Dedifferentiated amniotic fluid mesenchymal stem cell (primary cell): ENCODE measurements at regions not wholly inside any gene's neighbourhood (a gene's known extent, or its start where the extent isn't known, plus 50 kb on each side); places are given as distances from the start of the nearest gene placed in this dataset.
A peak's percentile ranks its signal among the peaks of the same experiment; 100 is the strongest.

Experiments used
- DNase-seq: peaks from one replicate; pipeline ENCODE4 v3.0.0-alpha.2; 2016; ENCODE audit errors: extremely low spot score

DNA sequence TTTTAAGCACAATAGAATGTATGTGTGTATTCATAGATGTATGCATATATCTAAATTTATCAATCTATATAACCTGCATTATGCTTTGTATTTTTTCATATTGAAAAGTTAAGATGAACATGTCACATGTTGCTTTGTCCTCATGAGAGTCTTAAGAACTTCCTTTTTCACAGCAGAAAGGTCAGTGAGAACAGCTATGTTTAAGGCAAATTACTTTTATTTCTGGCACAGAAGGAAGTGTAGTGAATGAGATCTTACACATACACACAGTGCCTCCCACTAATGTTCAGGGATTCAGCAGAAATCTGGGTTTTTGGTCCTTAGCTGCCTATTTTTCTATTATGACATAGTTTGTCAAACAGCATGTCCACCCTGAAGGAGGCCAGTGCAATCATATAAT lies 134.8 kb downstream of the TMEM26 start:
- DNase-seq = no peak

DNA sequence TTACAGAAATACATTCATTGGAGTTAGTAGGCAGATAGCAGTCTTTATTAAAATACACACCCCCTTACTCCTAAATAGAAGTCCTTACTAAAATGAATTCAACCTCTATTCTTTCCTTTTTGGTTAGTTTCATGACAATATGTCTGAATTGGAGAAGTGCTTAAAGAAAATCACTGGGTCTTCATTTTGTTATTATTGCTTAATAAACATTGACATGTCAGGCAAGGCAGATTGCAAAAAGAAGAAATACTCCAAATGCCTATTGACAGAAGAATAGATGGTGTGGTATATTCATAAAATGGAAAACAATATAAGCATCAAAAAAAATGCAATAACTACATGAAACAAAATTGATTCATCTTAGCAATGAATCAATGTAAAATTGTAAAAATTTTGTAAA lies 135.5 kb downstream of the TMEM26 start:
- DNase-seq = no peak

DNA sequence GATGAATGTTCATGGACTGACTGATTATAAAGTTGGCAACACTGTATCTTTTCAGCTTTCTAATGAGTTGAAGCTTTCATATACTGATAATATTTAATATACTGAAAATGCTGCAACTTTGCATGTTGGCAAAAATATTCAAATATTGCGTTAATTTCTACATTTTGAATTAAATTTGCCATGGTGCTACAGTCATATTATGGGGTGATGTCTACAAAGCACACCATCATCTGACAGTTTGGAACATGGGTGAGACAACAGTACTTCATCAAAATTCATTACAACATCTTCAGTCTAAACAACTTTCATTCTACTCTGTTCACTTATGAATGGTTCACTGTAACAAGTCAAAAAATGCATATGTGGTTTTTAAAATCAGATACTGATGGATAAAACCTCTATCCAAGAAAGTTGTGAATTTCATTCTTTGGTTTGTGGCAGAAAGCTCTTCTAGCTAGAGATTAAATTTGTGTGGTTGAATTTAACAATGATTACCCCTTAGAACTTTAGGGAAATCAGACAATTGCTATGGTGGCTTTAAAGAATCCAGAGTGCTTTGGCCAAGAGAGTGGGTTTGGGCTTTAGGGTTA lies 136.4 kb downstream of the TMEM26 start:
- no peak for DNase-seq

DNA sequence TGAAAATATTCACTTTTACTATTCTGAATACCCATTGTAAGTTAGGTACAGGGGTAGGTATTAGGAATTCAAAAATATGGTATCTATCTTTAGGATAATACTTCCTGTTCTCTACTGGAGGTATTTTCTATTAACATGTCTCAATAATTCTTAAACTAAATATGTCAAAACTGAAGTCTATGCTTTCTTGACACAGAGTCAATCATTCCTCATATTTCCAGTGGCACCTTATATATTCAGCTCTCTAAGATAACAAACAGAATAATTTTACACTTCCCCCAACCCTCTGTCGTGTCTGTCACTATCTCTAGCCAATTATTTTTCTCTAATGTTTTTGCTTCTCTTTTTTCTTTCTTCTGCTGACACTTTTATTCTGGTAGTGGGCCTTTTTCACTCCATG lies 138.9 kb downstream of the TMEM26 start:
- DNase-seq = no peak

DNA sequence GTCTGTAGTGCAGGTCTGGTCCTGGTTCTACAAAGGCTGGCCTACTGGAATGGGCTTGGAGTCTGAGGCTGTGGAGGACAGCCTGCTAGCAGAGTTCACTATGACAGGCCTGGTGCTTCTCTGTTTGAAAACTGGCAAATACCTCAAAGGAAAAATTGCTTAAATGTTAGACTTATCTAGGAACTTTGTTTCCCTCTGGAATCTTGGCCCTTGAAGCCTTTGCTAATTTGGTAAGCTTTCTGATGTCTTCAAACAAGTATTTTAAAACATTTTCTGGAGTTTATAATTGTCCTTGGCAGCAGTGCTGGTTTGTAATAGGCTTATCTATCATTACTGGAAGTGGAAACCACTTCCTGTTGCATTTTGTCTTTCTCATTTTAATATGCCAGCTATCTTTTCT lies 139.7 kb downstream of the TMEM26 start:
- no peak for DNase-seq

DNA sequence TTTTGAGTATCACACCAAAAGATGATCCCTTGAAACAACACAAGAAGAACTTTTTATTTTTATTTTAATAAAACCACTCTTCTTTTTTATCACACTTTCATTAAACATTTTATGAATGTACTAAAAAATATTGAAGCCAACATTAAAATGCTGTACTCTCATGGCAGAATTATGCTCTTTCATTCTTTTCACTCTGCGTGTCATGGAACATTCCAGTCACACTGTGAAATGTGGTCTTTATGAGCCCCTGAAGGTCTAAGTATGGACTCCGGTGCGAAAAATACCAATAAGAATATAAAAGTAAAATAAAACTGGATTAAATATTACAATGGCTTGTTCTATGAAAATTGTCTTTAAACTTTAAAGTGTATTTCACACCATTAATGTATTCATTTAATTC lies 148.4 kb downstream of the TMEM26 start:
- peak; percentile 50 for DNase-seq

DNA sequence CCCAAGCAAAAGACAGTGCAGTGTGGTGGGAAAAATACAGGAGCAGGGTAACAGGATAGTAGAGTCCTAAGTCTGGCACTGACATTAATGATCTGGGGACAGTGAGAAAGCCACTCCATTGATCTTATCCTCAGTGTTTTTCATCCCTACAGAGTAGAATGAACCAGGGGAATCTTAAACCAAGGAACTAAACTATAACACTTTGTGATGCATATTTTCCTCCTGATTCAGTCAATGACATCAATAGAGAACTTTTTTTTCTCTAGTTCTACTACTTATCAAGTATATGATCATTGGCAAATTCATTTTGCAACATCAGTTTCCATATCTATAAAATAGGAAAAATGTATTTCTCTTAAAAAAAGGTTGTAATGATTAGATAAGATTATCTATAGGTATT lies 151.1 kb downstream of the TMEM26 start:
- DNase-seq = peak; percentile 62

DNA sequence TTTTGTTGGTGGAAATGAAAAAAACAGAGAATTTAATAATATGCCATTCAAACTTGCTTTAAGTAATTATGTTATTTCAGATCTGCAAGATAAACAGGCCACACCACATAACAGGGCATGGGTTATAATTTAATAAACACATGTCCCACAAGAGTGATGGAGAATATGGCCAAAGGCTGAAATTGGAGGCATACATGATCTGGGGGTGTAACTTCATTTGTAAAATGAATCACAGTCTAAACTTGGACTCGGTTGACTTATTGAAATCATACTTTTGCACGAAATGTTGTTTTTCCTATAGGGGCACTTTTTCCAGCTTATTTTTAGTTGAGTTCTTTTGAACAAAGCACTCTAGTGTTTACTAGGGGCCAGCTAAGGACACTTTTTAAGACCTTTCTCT lies 151.6 kb downstream of the TMEM26 start:
- DNase-seq = peak; percentile 80

DNA sequence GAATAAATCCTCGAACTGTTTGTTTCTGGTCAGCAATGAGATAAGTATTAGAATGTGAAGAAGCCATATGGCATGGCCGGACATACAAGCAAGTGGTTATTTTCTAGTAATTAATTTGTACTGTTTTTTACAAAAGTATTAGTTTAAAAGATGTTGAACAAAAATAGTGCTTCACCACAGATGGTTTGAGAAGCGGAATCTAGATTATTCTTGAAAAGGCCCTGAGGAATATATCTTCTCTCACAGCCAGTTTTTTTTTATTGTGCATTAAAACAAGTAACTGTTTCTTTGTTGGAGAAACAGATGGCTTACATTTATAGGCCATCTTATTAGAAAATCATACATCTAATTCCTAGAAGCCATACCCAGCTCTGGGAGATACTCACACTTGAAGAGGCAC lies 153.3 kb downstream of the TMEM26 start:
- DNase-seq = no peak

DNA sequence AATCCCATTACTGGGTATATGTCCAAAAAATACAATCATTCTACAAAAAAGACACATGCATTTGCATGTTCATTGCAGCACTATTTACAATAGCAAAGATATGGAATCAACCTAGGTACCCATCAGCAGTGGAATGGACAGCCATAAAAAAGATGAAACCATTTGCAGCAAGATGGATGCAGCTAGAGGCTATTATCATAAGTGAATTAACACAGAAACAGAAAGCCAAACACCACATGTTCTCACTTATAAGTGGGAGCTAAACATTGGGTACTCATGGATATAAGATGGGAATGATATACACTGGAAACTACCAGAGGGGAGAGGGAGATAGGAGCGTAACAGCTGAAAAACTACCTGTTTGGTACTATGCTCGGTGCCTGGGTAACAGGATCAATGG lies 154.0 kb downstream of the TMEM26 start:
- no peak for DNase-seq

DNA sequence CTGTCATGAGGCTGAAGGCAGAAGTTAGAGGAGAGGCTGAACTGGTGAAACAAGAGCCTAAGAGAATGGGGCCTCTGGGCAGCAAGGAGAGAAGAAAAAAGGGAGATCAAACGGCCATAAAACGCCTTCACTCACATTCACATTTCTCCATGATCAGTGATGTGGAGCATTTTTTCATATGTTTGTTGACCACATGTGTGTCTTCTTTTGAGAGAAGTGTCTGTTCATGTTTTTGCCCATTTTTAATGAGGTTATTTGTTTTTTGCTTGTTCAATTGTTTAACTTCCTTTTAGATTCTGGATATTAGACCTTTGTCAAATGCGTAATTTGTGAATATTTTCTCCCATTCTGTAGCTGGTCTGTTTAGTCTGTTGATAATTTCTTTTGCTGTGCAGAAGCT lies 155.0 kb downstream of the TMEM26 start:
- no peak for DNase-seq

DNA sequence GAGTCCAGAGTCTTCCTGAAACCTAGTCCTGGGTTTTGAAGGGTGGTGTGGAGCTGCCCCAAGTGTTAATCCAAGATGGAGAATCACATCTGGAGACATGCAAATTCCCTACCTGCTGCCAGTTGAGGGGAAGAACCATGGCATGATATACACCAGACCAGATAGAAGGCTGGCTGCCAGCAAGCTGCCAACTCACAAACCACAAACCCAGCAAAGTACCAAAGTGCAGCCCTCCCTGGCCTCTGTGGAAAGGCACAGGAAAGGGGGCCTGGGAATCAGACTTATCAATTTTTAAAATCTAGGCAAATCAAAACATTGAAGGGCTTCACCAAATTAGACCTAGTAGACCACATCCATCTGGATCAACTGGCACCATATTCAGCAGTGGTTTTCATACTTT lies 157.0 kb downstream of the TMEM26 start:
- no peak for DNase-seq

DNA sequence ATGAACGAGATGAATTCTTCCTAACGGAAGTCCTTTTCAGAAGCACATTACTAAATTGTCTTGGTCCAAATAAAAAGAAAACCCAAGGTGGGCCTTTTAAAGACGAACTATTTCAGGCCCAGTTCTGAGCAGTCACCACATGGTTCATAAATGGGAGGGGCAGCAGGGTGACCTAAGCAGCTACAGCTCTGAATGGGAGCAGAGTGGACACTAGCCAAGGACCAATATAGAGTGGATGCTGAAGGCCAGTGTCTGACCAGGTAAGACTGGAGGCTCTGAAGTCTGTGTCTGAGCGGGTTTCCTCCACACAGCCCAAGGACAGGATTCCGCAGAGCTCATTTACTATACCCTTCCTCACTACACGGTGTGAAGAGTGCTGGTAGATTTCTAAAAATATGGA lies 159.1 kb downstream of the TMEM26 start:
- DNase-seq = no peak

DNA sequence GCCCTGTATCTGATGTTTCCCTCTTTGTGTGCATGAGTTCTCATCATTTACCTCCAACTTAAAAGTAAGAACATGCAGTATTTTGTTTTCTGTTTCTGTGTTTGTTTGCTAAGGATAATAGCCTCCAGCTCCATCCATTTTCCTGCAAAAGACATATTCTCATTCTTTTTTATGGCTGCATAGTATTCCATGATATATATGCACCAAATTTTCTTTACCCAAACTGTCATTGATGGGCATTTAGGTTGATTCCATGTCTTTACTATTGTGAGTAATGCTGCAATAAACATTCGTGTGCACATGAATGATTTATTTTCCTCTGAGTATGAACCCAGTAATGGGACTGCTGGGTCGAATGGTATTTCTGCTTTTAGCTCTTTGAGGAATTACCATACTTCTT lies 163.4 kb downstream of the TMEM26 start:
- DNase-seq = no peak

DNA sequence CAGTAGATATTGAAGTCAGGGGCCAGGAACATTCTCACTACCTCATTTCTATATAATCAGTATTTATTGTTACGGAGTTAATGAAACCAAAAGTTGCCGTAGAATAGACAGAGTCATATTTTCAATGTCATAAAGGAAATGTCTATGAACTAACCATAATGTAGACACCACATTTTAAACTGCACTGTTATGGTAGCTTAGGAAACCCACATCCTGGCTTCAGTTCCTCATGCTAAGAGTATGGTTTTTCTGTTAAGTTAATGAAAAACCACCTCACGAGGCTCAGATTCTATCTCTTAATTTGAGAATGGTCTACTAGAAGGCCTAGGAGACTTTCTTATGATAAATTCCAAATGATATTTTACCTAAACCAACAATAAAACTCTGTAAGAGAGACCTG lies 166.5 kb downstream of the TMEM26 start:
- no peak for DNase-seq

DNA sequence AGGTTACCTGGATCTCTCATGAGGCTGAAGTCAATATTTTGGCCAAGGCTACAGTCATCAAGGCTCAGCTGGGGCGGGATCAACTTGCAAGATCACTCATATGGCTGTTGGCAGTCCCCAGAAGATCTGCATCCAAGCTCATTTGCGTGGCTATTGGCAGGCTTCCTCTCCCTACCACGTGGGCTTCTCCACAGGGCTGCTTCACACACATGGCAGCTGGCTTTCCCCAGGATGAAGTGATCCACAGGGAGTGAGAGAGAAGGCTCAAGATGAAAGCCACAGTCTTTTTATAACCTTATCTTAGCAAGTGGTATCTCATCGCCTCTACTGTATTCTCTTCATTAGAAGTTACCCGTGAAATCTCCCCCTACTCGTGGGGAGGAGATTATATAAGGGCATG lies 167.4 kb downstream of the TMEM26 start:
- no peak for DNase-seq

DNA sequence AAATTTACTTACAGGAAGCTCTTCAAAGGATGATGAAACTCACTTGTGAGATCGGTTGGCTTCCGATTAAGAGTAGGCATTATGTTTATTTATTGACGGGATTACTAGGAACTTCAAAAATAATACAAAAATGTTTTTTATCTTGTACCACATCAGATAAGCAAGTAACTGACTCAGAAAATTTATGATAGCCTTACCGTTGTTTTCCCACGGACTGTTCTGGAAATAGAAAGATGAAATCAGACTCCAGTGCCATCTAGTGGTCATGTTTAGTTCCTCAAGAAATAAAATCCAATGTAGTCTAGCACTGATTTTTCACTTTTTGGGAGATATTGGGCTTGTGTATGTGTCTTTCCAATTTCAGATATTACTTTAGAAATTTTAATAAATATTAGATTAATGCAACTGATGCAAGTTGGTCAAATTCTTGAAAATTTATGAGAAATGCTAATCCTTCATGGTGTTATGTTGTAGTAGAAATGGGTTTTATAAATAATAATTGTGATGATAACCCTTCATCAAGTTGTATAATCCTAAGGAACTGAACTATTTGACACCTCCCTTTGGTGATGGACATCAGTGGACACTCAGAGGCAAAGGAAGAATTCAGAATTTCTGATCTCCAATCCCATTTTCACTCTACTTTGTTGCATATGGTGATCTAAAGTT lies 168.8 kb downstream of the TMEM26 start:
- DNase-seq = peak; percentile 77

DNA sequence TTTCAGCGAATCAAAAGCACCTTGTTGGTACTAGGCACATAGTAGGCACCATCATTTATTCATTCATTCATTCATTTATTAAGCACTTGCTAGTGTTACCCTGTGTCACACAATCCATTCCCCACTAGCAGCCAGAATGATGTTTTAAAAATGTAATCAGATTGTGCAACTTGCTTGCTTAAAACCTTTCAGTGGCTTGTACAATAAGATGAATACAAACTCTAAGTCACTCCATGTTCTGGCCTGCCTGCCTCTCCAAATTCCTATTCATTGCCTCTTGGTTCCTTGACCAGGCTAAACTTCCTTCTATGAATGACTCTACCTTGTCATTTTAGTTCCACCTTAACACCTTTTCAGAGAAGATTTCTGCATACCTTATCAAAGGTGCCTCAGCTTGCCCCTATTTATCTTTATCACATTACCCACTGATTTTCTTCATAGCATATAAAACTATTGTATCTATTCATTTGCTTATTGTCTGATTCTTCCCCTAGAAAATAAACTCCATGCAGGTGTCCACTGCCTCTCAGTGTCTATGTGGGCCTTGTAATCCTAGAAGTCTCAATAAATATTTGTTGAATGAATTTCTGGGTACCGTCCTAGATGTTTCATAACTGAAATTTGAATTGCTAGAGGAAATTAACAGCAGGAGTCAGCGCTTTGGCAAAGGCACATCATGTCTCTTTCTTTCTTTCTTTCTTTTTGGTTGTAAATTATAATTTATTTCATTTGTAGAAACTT lies 169.5 kb downstream of the TMEM26 start:
- no peak for DNase-seq

DNA sequence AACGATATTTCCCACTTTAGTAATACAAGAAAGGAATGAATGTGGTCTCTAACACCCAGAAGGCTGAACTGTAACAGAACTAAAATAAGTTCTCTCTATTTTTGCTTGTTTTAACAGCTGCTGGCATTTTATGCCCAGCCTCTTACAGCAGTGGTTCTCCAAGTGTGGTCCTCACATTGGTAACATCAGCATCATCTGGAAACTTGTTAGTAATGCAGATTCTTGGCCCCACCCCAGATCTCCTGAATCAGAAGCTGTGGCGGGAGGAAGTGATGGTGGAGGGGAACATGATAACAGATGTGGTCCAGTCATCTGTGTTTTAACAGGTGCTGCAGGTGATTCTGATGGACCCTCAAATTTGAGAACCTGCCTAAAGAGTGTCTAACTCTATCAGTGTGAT lies 170.1 kb downstream of the TMEM26 start:
- no peak for DNase-seq

DNA sequence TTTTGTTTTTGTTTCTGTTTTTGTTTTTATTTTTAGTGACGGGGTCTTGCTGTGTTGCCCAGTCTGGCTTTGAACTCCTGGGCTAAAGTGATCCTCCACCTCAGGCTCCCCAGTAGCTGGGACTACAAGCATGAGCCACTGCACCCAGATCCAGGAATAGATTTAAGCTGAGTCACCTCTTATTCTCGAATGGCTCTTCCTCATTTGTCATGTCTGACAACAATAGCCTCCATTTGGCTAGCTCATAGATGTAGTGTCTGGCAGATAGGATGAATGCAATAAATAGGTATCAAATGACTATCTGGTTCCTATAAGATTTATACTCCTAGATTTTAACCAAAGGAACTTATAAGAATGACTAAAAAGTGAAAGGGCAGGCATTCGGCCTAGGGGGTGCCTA lies 172.9 kb downstream of the TMEM26 start:
- no peak for DNase-seq

DNA sequence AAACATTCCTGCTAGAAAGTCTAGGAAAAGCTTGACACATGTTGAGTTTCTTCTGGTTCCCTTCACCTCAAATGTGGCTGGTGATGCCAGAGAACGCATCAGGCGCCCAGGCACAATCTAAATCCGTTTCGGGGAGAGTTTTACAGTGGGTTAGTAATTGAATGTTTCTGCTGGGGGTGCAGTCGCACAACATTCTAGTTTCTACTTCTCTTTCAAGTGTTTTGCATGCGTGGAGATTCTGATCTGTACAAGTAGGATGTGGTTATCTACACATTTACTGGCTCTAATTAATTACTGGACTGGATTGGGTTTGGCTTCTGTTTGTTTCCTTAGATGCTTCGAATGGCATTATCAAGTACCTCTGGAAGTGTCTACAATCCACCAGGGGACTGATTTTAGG lies 173.8 kb downstream of the TMEM26 start:
- DNase-seq = no peak

DNA sequence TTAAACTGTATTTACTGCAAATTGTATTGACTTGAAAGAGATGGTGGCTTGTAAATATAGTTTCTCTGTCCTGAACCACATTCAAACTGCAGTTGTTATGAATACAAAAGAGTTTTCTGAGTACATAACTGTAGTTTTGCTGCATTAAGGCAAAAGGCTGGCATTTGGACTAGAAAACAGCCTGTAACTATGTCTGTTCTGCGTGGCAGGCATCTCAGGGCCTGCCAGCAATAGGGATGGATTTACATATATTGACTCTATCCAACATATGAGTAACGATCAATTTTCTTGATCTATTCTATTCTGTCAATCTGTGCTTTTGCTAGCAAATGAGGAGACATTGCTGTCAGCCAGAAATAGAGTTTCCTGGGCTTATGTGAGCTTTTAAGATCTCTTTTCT lies 174.6 kb downstream of the TMEM26 start:
- DNase-seq = no peak

DNA sequence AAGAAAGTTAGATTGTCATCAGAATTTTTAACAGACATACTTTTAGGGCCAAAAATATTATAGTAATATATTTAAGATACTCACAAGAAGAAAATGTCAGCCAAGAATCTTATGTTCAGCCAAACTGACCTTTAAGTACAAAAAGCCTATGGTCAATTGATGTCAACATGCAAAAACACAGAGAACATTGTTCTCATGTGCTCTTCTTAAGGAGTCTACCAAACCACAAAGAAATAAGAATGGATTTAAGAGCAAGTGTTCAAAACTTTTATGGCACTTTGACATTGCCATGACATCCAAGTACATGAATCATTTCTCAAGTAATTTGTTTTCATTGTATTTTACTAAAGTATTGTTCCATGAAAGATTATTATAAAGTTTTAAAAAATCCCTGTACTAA lies 180.4 kb downstream of the TMEM26 start:
- DNase-seq = no peak
